Choroid plexus epithelial cell (primary cell): ENCODE measurements at regions not wholly inside any gene's neighbourhood (a gene's known extent, or its start where the extent isn't known, plus 50 kb on each side); places are given as distances from the start of the nearest gene placed in this dataset.
A peak's percentile ranks its signal among the peaks of the same experiment; 100 is the strongest.

Experiments used
- DNase-seq: peaks from one replicate; pipeline ENCODE4 v3.0.0-alpha.2; 2010; ENCODE audit warnings: low read depth
- H3K4me3 ChIP-seq: 2 replicates; pipeline ENCODE4 v1.5.1; 2011; ENCODE audit warnings: low read depth, mild to moderate bottlenecking, control low read depth, low read length, moderate library complexity
- CTCF ChIP-seq: conservative IDR thresholded peaks from 2 replicates; pipeline ENCODE4 v1.5.1; 2011; ENCODE audit warnings: low read depth, mild to moderate bottlenecking, control low read depth, inconsistent platforms, low read length, moderate library complexity

- TF ChIP-seq CTCF: no peak
- DNase-seq: peak; percentile 50
Observed at GRCh38 chr5:82662340-82662739, 384.2 kb upstream of the RPS23 start.

GRCh38 chr5:82661933-82662332 is 383.8 kb upstream of the RPS23 start:
- peak; percentile 26 for DNase-seq
- no peak for TF ChIP-seq CTCF
- no peak overlapping the region for H3K4me3 ChIP-seq

More at GRCh38 chr5:82662340-82662739, 384.2 kb upstream of the RPS23 start:
- H3K4me3 ChIP-seq: no peak overlapping the region

- no peak overlapping the region for H3K4me3 ChIP-seq
- DNase-seq: no peak
- TF ChIP-seq CTCF: no peak
Observed at GRCh38 chr5:82661462-82661861, 383.3 kb upstream of the RPS23 start.

- DNase-seq: no peak
- no peak for TF ChIP-seq CTCF
- H3K4me3 ChIP-seq: no peak overlapping the region
Observed at GRCh38 chr5:82659115-82659514, 381.0 kb upstream of the RPS23 start.

GRCh38 chr5:82657033-82657699 is 379.0 kb upstream of the RPS23 start:
- DNase-seq: no peak
- H3K4me3 ChIP-seq: no peak overlapping the region
- no peak for TF ChIP-seq CTCF

GRCh38 chr5:82656341-82656761 is 378.2 kb upstream of the RPS23 start:
- TF ChIP-seq CTCF: no peak
- no peak for DNase-seq
- no peak overlapping the region for H3K4me3 ChIP-seq

- H3K4me3 ChIP-seq: no peak overlapping the region
- TF ChIP-seq CTCF: no peak
Observed at GRCh38 chr5:82655078-82655477, 376.9 kb upstream of the RPS23 start.

More at GRCh38 chr5:82655078-82655477, 376.9 kb upstream of the RPS23 start:
- no peak for DNase-seq
